Neural progenitor cell (in vitro differentiated cells): ENCODE measurements at regions not wholly inside any gene's neighbourhood (a gene's known extent, or its start where the extent isn't known, plus 50 kb on each side); places are given as distances from the start of the nearest gene placed in this dataset.

ENCODE experiments used
- DNase-seq: peaks from one replicate; pipeline ENCODE4 v3.0.0-alpha.2; 2016; ENCODE audit warnings: low spot score
- H2AFZ ChIP-seq: fragments of 200-600 bp; sonication (generic); replicated peaks from 2 replicates; pipeline ENCODE4 v1.6.1; 2016; ENCODE audit warnings: antibody characterized with exemption
- H3F3A ChIP-seq: fragments of 200-600 bp; sonication (generic); 2 replicates; pipeline ENCODE4 v1.6.1; 2016; ENCODE audit warnings: antibody characterized with exemption, low read depth
- H3K27ac ChIP-seq: fragments of 200-600 bp; sonication (generic); 2 replicates; pipeline ENCODE4 v1.5.1; 2016; ENCODE audit warnings: mild to moderate bottlenecking
- H3K27me3 ChIP-seq: fragments of 200-600 bp; sonication (generic); 2 replicates; pipeline ENCODE4 v1.6.1; 2016; ENCODE audit warnings: mild to moderate bottlenecking, moderate library complexity
- H3K36me3 ChIP-seq: fragments of 200-600 bp; sonication (generic); 2 replicates; pipeline ENCODE4 v1.5.1; 2016
- H3K4me1 ChIP-seq: fragments of 200-600 bp; sonication (generic); 2 replicates; pipeline ENCODE4 v1.6.1; 2016; ENCODE audit warnings: mixed run types
- H3K4me2 ChIP-seq: fragments of 200-600 bp; sonication (generic); 2 replicates; pipeline ENCODE4 v1.6.1; 2016
- H3K4me3 ChIP-seq: fragments of 200-600 bp; sonication (generic); 2 replicates; pipeline ENCODE4 v1.5.1; 2016
- H3K79me2 ChIP-seq: fragments of 200-600 bp; sonication (generic); 2 replicates; pipeline ENCODE4 v1.6.1; 2016; ENCODE audit warnings: low read depth
- H3K9ac ChIP-seq: fragments of 200-600 bp; sonication (generic); 2 replicates; pipeline ENCODE4 v1.6.1; 2016
- H3K9me3 ChIP-seq: fragments of 200-600 bp; sonication (generic); 2 replicates; pipeline ENCODE4 v1.5.1; 2016; ENCODE audit warnings: low read depth
- H4K20me1 ChIP-seq: fragments of 200-600 bp; sonication (generic); 2 replicates; pipeline ENCODE4 v1.6.1; 2016; ENCODE audit warnings: low read depth
- H3K27ac Mint-ChIP-seq: 3 replicates; pipeline ENCODE4 v1.8.0; 2021; ENCODE audit warnings: mixed read lengths
- H3K27me3 Mint-ChIP-seq: 2 replicates; pipeline ENCODE4 v1.8.0; 2022; ENCODE audit warnings: low read depth, mild to moderate bottlenecking, inconsistent platforms, moderate library complexity, mixed read lengths; ENCODE audit not compliant: insufficient read depth
- H3K36me3 Mint-ChIP-seq: 3 replicates; pipeline ENCODE4 v1.8.0; 2021; ENCODE audit warnings: mixed read lengths
- H3K4me1 Mint-ChIP-seq: 3 replicates; pipeline ENCODE4 v1.8.0; 2021; ENCODE audit warnings: mixed read lengths
- H3K4me3 Mint-ChIP-seq: 3 replicates; pipeline ENCODE4 v1.8.0; 2021; ENCODE audit warnings: mild to moderate bottlenecking, moderate library complexity, mixed read lengths
- H3K9me3 Mint-ChIP-seq: 3 replicates; pipeline ENCODE4 v1.8.0; 2020; ENCODE audit warnings: mixed read lengths
- EZH2 ChIP-seq: fragments of 200-600 bp; sonication (generic); IDR thresholded peaks from 2 replicates; pipeline ENCODE4 v1.6.1; 2017; ENCODE audit warnings: antibody characterized with exemption, mild to moderate bottlenecking, moderate library complexity
- EZH2phosphoT487 ChIP-seq: fragments of 200-600 bp; sonication (generic); IDR thresholded peaks from 2 replicates; pipeline ENCODE4 v1.6.1; 2017; ENCODE audit warnings: antibody characterized with exemption
- TF ChIP-seq, protein P1 (sequence below): fragments of 200-600 bp; sonication (generic); IDR thresholded peaks from 2 replicates; pipeline ENCODE4 v1.5.1; 2017; ENCODE audit warnings: antibody characterized with exemption, mild to moderate bottlenecking

GRCh38 chr15:62430056-62430455 is 265.0 kb upstream of the C2CD4B start:
- Histone ChIP-seq H4K20me1 (no peaks in the 10 kb centered on the region), H3F3A (no peaks in the 10 kb centered on the region), H2AFZ (no peak overlapping the region), H3K27me3 (no peaks in the 10 kb centered on the region), H3K4me2 (no peak overlapping the region), H3K36me3 (no peaks in the 10 kb centered on the region), H3K79me2 (no peaks in the 10 kb centered on the region), H3K4me1 (no peaks in the 10 kb centered on the region), H3K27ac (no peak overlapping the region), H3K9ac (no peak overlapping the region), H3K9me3 (no peaks in the 10 kb centered on the region), H3K4me3 (no peak overlapping the region)
- Mint-ChIP-seq H3K27ac (no peak overlapping the region), H3K9me3 (no peaks in the 10 kb centered on the region), H3K27me3 (peaks cover 2% of the 10 kb centered on the region), H3K36me3 (no peaks in the 10 kb centered on the region), H3K4me3 (no peak overlapping the region), H3K4me1 (peaks cover 6% of the 10 kb centered on the region)
- TF ChIP-seq EZH2phosphoT487, result no peak
- TF ChIP-seq EZH2, result no peak
- TF ChIP-seq, protein P1, sequence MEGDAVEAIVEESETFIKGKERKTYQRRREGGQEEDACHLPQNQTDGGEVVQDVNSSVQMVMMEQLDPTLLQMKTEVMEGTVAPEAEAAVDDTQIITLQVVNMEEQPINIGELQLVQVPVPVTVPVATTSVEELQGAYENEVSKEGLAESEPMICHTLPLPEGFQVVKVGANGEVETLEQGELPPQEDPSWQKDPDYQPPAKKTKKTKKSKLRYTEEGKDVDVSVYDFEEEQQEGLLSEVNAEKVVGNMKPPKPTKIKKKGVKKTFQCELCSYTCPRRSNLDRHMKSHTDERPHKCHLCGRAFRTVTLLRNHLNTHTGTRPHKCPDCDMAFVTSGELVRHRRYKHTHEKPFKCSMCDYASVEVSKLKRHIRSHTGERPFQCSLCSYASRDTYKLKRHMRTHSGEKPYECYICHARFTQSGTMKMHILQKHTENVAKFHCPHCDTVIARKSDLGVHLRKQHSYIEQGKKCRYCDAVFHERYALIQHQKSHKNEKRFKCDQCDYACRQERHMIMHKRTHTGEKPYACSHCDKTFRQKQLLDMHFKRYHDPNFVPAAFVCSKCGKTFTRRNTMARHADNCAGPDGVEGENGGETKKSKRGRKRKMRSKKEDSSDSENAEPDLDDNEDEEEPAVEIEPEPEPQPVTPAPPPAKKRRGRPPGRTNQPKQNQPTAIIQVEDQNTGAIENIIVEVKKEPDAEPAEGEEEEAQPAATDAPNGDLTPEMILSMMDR, result no peak
- no peak for DNase-seq

DNA sequence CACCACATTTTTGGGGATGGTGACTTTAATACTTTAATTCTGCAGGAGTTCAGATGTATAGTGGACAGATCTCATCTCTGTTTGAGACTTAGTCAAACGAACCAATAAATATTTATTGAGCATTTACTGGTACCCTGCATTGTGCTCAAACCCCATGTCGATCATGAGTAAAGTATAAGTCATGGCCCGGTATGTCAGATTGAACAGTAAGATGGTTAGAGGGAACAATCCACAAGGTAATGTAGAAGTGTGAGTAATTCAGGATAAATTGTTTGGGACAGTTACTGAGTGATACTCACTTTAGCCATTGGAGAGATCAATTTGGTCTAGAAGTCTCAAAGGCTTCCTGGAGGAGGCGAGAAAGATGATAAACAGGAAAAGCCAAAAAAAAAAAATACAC is 265.5 kb upstream of the C2CD4B start:
- Histone ChIP-seq H3K4me1 (no peaks in the 10 kb centered on the region), H3K4me2 (no peak overlapping the region), H3K9ac (no peak overlapping the region), H3F3A (no peaks in the 10 kb centered on the region), H3K27me3 (no peaks in the 10 kb centered on the region), H2AFZ (no peak overlapping the region), H3K79me2 (no peaks in the 10 kb centered on the region), H3K9me3 (no peaks in the 10 kb centered on the region), H3K36me3 (no peaks in the 10 kb centered on the region), H4K20me1 (no peaks in the 10 kb centered on the region), H3K27ac (no peak overlapping the region), H3K4me3 (no peak overlapping the region)
- no peak for DNase-seq
- H3K27me3 Mint-ChIP-seq, result peaks cover 2% of the 10 kb centered on the region
- no peaks in the 10 kb centered on the region for H3K9me3 Mint-ChIP-seq
- peaks cover 1% of the 10 kb centered on the region for H3K4me1 Mint-ChIP-seq
- TF ChIP-seq, protein P1, result no peak
- TF ChIP-seq EZH2phosphoT487, result no peak
- no peak for TF ChIP-seq EZH2
- H3K4me3 Mint-ChIP-seq, result no peak overlapping the region
- H3K36me3 Mint-ChIP-seq, result no peaks in the 10 kb centered on the region
- no peak overlapping the region for H3K27ac Mint-ChIP-seq

- H3K4me3 Mint-ChIP-seq, result no peak overlapping the region
- TF ChIP-seq, protein P1, result no peak
- TF ChIP-seq EZH2 (no peak), EZH2phosphoT487 (no peak)
- Histone ChIP-seq H3K9ac (no peak overlapping the region), H2AFZ (no peak overlapping the region), H3K27ac (no peak overlapping the region), H3F3A (no peaks in the 10 kb centered on the region), H3K27me3 (no peaks in the 10 kb centered on the region), H3K9me3 (no peaks in the 10 kb centered on the region), H3K4me1 (no peaks in the 10 kb centered on the region), H4K20me1 (no peaks in the 10 kb centered on the region), H3K79me2 (no peaks in the 10 kb centered on the region), H3K4me3 (no peak overlapping the region), H3K36me3 (no peaks in the 10 kb centered on the region), H3K4me2 (no peak overlapping the region)
- H3K27ac Mint-ChIP-seq, result no peak overlapping the region
- peaks cover 2% of the 10 kb centered on the region for H3K27me3 Mint-ChIP-seq
- no peaks in the 10 kb centered on the region for H3K4me1 Mint-ChIP-seq
- DNase-seq, result no peak
- H3K9me3 Mint-ChIP-seq, result no peaks in the 10 kb centered on the region
- no peaks in the 10 kb centered on the region for H3K36me3 Mint-ChIP-seq
Measured at GRCh38 chr15:62431008-62431797, 266.1 kb upstream of the C2CD4B start.
